A204.1 (cell line): ENCODE measurements at regions not wholly inside any gene's neighbourhood (a gene's known extent, or its start where the extent isn't known, plus 50 kb on each side); places are given as distances from the start of the nearest gene placed in this dataset.

Experiments used
- FAIRE-seq: peaks from 2 replicates; lab custom pipeline; 2012; peaks lifted over from hg19 to GRCh38; lab: Jason Lieb, UNC

DNA sequence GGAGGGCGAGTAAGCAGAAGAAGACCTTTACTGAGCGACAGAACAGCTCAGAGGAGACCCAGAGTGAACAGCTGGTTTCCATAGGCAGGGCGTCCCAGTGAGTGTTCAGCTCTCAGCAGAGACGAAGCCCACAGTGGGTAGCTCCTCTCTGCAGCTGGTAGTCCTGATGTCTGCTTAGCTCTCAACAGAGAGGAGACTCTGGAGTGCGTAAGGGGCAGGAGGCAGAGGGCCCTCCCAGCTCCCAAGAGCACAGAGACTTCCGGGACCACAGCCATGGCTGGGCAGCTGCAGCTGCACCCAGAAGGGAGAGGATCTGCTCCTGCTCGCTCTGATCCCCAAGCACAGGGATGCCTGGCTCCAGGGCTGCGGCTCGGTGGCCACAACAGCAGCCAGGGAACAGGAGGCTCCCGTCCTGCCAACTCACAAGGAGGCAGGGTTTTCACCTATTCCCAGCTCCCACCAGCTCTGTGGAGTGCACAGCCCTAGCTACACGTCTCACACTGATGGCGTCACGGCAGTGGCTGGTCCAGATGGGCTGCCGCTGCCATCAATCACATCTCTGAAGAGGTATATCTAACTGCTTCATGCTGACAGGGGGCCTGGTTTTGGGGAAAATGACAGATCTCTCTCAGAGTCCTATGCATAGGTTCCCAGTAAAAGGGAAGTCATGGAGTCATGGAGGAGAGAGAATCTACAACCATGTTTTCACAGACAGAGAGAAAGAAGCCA is 2660.1 kb upstream of the PCDH20 start:
- no peak for FAIRE-seq

DNA sequence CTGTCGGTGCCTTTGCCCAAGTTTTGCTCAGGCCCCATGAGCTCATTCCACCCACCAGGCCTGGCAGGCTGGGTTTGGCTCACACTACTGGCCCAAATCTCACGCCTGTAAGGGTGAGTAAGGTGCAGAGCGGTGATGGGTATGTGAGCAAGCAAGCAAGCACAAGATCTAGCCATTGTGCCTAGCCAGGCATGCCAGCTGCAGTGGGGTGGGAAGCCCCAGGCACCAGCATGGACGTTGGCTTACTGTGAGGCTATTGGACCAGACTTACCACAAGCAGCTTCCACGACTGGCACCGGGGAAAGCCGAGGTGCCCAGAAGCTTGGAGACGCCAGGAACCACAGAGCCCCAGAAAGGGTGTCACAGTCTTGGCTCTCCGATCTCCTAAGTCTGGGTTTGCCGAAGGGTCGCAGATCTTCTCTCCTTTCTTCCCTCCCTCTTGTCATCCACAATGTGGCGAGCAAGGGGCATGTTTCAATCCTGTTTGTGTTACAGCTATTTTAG is 2659.4 kb upstream of the PCDH20 start:
- FAIRE-seq, result no peak

DNA sequence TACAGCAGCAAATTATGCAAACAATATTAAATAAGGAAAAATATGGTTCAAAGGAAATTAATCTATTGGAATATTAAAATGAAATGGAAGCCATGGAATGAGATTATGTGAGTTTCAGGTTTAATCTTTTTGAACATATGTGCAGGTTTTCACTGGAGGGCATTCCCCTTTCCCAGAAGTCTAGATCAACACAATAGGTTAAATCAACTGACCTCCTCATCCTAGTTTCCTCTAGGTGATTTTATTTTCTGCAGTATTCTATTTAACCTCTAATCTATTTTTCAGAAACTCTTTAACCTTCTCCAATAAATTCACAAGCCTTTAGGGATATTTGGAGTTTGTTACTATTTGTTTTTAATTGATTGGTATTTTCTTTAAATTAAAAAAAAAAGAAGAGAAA is 2657.6 kb upstream of the PCDH20 start:
- FAIRE-seq, result no peak

DNA sequence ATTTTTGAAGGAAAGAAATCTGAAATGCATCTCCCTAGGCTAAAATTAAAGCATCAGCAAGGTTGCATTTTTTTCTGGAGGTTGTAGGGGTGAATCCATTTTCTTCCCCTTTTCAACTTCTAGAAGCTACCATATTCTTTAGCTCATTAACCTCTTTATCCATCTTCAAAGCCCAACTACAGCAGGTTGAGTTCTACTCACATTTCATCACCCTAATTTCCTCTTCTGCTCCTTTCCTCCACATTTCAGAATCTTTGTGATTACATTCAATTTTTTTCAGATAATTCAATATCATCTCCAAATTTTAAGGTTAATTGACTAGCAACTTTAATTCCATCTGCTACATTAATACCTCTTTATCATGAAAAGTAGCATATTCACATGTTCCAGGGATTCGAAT is 2655.7 kb upstream of the PCDH20 start:
- no peak for FAIRE-seq

DNA sequence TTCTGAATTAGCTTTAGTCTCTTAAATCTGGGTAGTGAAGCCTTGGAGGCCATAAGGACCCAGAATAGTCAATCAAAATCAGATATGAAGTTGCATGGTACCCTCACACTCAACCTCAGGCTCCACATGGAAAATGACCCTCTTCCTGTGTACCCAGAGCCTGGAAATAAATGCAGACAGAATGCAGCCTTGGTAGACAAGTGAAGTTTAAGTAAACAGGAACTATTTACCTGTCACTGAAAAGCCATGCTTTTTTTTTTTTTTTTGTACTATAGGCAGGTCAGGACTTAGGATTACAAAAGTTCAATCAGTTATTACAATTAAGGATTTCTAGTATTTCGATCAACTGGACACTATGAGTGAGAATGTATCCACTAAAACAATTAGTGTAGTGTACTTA is 2654.2 kb upstream of the PCDH20 start:
- FAIRE-seq, result no peak

DNA sequence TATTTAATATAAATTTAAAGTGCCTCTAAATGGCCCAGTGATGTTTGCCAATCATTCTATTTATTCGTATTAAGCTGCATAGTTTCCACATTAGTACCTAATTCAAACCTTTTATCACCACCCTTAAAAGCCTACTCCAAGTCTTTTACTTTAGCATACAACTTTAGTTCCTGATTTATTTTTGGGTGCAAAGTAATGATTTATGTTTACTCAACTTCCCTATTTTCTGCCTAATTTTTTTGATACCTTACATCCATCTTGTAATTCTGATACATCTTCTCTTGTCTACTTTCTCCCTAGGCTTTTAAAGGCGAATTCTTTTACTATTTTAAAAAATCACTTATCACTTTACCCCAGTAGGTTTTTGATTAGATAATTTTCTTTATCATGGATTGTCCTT is 2651.1 kb upstream of the PCDH20 start:
- FAIRE-seq, result no peak

DNA sequence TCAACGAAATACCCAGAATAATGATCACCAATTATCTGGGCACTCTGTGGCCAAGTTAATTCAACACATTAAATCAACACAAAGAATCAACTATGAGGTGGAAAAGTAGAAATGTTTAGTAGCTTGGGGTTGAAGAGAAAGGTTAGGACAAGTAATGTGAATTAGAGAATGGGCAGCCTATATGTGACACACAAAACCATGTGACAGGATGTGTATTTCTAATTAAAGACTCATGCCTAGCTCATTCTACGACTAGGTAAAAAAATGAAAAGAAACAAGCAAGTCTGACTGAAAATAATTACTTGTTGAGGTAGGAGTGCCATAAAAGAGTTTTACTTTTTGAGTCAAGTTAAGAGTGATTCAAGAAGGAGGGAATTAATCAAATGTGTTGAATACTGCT is 2646.0 kb upstream of the PCDH20 start:
- FAIRE-seq, result no peak

DNA sequence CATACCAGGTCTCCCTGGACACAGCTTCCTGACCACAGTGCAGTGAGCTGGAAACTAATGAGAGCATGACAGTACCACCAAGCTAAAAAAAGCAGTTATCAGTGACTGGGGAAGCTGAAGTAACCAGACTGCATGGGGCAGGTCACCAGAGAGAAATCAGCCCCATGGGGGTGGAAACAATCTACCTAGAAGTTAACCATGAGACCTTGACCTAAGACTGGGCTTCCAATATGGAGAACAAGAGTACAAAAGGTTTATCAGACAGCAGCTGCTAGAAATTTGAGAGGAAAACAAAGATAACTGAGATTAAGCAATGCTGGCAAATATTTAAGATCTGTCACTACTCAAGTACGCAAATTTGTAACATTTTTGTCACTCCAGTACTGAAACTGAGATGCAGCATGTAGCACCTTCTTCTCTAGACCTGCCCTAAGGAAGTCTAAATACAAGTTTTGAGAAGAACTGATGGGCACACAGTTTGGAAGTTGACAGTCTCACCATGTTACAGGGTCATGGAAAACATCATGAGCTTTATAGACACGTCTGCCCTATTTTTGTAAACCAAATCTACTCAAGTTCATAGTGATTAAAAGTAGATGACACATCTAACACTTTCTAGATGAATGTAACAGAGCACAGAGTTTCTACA is 2641.8 kb upstream of the PCDH20 start:
- no peak for FAIRE-seq

DNA sequence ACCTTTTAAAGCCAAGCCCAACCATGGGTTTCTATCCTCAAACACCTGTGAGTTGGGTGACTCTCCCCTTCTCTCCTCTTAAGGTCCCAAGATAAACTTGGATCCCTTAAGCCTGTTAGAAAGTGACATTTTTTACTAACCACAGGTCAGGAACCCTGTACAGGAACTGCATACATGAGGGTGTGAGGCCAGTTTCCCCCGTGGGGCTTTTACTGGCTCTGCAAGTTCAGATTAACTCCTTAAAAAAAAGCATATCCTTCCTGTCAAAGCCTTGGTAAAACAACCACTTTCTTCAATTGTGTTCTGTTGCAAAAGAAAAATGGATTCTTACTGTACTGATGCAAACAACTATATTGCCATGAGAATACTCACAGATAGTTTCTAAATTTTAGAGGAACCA is 2638.7 kb upstream of the PCDH20 start:
- FAIRE-seq, result no peak

DNA sequence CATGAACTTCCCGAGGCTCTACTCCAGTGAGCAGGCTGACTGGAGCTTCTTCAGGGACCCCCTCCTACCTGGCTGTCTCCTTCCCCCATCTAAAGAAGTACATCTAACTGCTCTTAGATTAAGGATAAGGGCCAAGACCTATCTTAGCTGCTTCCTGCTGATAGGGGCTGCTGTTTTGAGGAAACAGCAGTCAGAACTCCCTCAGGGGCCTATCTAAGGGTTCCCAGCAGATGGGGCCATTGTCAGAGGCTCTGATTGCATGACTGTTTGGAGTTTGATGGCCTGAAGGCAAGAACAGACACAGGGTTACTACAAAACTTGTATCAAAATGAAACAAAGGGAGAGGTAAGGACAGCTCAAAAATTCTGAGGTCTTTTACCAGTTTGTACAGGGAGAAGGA is 2636.9 kb upstream of the PCDH20 start:
- FAIRE-seq, result no peak

DNA sequence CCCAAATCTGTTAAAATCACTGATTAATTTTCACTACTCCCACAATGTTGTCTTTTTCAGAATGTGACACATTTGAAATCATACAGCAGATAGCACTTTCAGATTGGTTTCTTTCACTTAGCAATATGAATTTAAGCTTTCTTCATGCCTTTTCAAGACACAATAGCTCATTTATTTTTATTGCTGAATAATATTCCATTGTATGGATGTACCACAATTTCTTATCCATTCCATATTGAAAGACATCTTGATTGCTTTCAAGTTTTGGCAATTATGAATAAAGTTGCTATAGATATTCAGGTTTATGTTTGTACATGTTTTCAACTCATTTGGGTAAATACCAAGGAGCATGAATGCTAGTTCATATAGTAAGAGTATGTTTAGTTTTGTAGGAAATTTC is 2635.6 kb upstream of the PCDH20 start:
- FAIRE-seq, result no peak

DNA sequence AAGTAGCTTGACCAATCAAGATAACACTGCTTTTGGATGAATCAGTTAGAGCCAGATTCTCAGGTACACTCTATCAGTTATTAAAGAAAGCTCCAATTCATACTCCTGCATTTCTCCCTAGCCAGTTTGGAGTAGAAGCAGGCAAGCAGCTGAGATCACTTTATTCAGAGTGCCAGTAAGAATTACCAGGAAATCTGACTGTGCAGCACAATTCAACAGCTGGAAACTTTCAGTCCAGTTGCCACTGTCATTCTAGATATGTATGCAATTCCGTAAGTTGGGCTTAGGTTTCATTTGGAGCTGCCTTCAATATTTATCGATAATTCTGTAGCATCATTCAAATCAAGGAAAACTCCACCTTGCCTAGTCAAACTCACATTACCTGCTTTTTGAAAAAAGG is 2625.6 kb upstream of the PCDH20 start:
- no peak for FAIRE-seq

DNA sequence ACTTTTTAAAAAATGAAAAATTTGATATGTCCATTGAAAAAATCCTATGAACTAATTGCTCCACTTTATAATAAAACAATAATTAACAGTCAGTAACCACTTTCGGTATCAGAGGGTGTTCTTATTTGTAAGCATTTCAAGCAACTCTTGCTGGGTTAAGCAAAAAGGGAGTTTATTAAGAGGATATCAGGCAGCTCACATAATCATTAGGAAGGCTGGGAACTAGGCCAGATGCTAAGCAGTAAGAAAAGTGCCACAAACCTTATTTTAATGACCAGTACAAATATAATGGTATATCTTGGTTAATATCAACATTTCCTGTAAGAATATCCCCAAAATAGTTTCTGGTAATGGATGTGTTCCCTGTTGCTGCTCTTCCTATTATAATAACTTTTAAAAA is 2618.3 kb upstream of the PCDH20 start:
- no peak for FAIRE-seq

DNA sequence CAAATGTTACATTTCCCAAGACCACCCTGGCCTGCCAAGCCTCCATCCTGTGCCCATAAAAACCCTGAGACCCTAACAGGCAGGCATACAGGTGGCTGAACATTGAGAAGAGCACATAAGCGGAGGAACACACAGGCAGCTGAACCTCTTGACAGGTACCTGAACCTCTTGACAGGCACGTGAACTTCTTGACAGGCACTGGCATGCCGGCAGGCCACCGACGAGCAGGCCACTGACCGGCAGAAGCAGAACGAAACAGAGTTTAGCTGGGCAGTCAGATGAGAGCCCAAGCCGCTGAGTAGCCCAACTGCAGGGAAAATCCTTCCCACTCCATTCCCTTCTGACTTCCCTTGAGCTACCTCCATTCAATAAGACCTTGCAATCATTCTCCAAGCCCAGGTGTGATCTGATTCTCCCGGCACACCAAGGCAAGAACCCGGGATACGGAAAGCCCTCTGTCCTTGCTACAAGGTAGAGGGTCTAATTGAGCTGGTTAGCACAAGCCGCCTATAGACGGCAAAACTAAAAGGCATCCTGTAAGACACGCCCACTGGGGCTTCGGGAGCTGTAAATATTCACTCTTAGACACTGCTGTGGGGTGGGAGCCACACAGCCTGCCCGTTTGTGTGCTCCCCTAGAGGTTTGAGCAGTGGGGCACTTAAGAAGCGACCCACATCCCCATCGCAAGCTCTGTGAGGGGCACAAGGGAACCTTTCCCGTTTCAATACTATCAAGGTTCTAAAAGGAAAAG is 2613.9 kb upstream of the PCDH20 start:
- FAIRE-seq, result no peak

DNA sequence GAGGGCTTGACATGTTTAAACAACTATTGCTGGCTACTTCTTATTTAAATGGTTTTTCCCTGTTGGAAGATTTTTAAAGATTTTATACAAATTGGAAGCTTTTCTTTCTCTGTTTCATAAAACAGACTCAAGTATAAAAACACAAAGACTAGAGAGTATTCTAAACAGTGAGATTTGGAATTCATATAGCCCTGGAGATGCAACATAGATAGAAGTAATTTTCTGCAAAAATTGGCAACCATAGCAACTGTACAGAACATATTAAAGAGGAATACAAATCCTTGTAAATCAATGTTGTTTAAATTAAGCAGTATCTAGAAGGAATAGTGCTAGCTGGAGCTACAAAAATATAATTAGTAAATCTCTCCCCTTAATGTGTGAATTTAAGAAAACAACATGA is 2612.9 kb upstream of the PCDH20 start:
- no peak for FAIRE-seq

DNA sequence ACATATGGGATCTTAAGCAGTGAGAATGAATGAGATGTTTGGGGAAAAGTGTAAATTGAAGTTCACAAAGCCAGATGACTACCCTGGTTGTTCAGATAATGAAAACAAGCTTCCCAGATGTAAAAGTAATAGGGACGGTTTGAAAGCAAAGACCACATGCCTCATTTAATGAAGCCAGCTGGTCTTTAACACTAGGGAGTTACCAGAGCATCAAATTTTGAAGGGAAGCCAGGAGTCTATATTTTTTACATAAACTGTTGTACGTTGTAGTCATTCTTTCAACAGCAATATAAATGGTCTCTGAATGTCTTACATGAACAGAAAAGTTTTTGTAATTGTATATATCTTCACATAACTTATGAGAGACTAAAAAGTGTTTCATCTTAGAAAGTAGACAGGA is 2604.5 kb upstream of the PCDH20 start:
- no peak for FAIRE-seq

DNA sequence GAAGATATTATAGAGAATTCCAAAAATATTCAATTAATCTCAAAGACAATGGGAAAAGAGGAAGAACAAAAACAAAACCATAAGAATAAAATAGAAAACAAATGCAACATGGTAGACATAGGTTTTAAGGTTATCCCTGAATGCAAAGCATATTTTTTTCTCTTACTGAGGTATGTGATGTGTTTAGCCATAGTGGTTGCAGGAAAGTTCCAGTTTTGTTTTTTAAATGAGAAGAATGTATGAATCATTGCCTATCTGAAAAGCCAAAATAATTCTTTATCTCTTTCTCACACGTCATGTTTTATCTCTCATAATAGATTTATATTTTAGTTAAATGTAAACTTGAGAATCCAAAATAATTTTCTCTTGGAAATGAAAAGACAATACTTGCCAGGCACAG is 2591.7 kb upstream of the PCDH20 start:
- FAIRE-seq, result peak; percentile 29

DNA sequence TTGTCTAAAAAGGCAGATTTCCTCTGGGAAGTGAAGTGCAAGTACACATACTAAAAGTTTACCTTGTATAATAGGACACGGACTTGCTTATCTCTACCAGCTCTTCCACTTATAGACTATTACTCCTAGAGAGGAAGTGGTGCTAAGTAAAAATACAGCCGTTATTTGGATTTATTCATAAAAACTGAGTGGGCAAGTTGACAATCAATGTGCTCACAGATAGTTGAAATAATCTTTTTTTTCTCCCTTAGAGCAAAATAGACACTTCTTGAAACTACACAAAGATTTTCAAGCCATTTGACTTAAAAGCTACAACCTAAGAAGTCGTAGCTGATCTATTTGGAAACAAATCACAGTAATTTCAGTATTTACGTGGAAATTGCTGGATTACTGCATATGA is 2584.7 kb upstream of the PCDH20 start:
- no peak for FAIRE-seq

DNA sequence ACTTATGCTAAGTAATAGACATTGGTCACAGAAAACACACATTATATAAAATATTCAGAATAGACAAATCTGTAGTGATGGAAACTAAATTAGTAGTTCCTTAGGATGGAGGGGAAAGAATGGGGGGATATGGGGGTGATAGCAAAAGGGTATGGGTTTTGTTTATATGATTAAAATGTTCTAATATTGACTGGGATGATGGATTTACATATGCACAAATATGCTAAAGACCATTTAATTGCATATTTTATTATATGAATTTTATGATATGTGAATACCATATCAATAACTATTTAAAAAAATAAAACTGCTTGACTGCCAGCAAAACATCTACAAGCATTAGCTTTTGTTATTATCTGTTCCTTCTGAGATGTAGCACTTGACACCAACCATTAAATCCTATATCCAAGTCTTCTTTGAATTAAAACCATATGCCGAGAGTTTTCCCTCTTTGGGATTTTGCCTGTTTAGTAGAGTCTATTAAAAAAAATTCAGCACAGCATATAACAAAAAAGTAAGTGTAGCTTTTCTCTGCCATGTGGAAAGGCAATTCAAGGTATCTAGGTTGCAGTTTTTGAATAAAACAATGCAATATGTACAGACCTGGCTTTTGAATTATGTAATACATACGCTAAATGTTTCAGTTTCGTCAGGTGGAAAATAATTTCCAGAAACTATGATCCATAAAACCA is 2584.1 kb upstream of the PCDH20 start:
- no peak for FAIRE-seq

DNA sequence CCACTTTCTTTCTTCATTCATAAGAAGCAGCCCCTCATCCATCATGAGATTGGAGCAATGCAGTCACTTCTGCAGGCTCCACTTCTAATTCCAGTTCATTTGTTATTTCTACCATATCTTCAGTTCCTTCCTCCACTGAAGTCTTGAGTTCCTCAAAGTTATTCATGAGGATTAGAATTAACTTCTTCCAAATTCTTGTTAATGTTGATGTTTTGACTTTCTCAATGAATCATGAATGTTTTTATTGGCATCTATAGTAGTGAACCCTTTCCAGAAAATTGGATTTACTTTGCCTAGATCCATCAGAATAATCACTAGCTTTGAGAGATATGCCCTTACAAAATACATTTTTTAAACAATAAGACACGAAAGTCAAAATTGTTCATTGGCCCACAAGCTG is 2567.7 kb upstream of the PCDH20 start:
- no peak for FAIRE-seq

DNA sequence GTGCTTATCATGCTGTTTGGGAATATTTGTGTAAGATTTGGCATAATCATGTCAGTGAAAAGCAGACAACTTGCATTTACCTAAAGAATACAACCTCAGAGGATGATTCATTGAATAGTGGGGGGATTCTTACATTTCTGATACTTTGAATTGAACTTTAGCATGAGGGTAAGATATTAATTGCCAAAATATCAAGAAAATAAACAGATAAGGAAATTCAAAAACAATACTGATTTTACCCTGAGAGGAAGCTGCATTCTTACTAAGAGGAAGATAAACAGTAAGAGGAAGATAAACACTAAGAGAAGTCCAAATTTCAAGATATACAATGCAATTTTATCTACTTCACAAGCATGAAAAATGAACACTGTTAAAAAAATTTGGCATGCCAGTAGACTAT is 2564.3 kb upstream of the PCDH20 start:
- no peak for FAIRE-seq

DNA sequence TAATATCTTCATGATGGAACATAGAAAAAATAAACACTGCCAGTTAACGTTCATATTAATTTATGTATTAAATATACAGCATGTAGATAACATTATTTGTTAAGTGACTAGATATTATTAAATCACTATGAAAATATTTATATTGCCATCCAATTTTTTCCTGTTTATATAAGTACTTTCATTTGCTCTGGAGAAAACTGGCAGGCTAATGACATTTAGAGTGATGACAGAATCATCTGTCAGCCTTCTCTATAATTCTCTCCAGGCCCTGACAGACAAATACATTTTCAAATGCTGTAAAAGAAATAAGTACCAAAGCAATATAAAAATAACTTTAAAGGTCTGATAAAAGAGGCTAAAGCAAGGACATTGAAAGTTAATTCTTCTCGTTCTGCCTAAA is 2556.7 kb upstream of the PCDH20 start:
- no peak for FAIRE-seq

DNA sequence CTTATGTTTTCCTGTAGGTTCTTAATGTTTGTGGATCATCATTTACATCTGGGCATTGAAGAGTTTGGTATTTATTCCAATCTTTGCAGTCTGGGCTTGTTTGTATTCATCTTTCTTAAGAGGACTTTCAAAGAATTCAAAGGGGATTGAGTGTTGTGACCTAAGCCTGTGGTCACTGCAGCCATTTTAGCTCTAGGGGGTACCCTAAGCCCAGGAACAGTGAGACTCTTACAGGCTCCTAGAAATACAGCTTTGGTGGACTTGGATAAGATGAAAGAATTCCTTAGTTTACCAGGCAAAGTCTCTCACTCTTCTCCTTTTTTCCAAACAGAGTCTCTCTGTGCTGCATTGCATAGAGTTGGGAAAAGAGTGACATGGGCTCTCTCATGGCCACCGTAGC is 2539.0 kb upstream of the PCDH20 start:
- FAIRE-seq, result no peak
